B cell (primary cell): ENCODE measurements at regions not wholly inside any gene's neighbourhood (a gene's known extent, or its start where the extent isn't known, plus 50 kb on each side); places are given as distances from the start of the nearest gene placed in this dataset.
"Not testable (repeated sequence)": the region's sequence is repeated elsewhere in the genome, so short reads cannot be mapped to it uniquely, and the experiment has no call there.

Experiments
- ATAC-seq: fragments of 200-7000 bp; cut with Tn5 transposase; one replicate; pipeline ENCODE4 v1.10.0; 2021; ENCODE audit warnings: low read depth, mild to moderate bottlenecking, moderate number of reproducible peaks, moderate library complexity
- CTCF ChIA-PET: fragments of 350-600 bp; sonication (Branson Sonifier 250); formaldehyde crosslinking; loops from one replicate; lab custom pipeline; 2021; ENCODE audit warnings: antibody characterized with exemption, inconsistent platforms; lab: Charles Lee
- POLR2A ChIA-PET: fragments of 350-600 bp; sonication (Branson Sonifier 250); formaldehyde crosslinking; loops from one replicate; lab custom pipeline; 2021; ENCODE audit warnings: antibody characterized with exemption; lab: Charles Lee
- DNase-seq: peaks from one replicate; pipeline ENCODE4 v3.0.0; 2013
- H2AFZ ChIP-seq: 2 replicates; pipeline ENCODE4 v1.6.1; 2012; ENCODE audit warnings: mild to moderate bottlenecking, low read depth, low read length; ENCODE audit not compliant: insufficient read depth, poor library complexity, severe bottlenecking
- H3K27ac ChIP-seq, 2 donors: 1 replicate in 1 of 2; 2 replicates in 1 of 2; pipeline ENCODE4 v1.5.1; 2012 to 2013; ENCODE audit warnings: low read length in 2 of 2, mild to moderate bottlenecking in 2 of 2, moderate library complexity in 1 of 2
- H3K27me3 ChIP-seq, 4 experiments: fragments of 200-600 bp in 1 of 4; sonication (generic) in 1 of 4; replicated peaks in 1 of 4; 1 replicate in 2 of 4; 2 replicates in 2 of 4; pipeline versions ENCODE4 v1.6.1 to v1.7.0; 2013 to 2016; ENCODE audit warnings: low read length in 3 of 4, mild to moderate bottlenecking in 2 of 4, mixed read lengths in 1 of 4, moderate library complexity in 1 of 4; ENCODE audit not compliant: insufficient read depth in 4 of 4, control insufficient read depth in 3 of 4; ENCODE audit errors: control extremely low read depth in 1 of 4
- H3K36me3 ChIP-seq, 2 experiments: replicated peaks in 1 of 2; 1 replicate in 1 of 2; 2 replicates in 1 of 2; pipeline versions ENCODE4 v1.6.1 to v1.7.1; 2013; ENCODE audit warnings: low read length in 1 of 2; ENCODE audit not compliant: insufficient read depth in 2 of 2, control insufficient read depth in 1 of 2; ENCODE audit errors: control extremely low read depth in 1 of 2, extremely low read depth in 1 of 2
- H3K4me1 ChIP-seq, 2 donors: fragments of 200-600 bp in 1 of 2; sonication (generic) in 1 of 2; 1 replicate in 1 of 2; 2 replicates in 1 of 2; pipeline versions ENCODE4 v1.5.1 to v1.6.1; 2013 to 2017; ENCODE audit warnings: low read length in 2 of 2; ENCODE audit not compliant: control insufficient read depth in 2 of 2, insufficient read depth in 2 of 2
- H3K4me2 ChIP-seq: replicated peaks from 2 replicates; pipeline ENCODE3; 2012; ENCODE audit warnings: mild to moderate bottlenecking, low read depth, low read length; ENCODE audit not compliant: poor library complexity, severe bottlenecking
- H3K4me3 ChIP-seq, 5 experiments: fragments of 200-600 bp in 1 of 5; sonication (generic) in 1 of 5; 1 replicate in 3 of 5; 2 replicates in 2 of 5; pipeline versions ENCODE4 v1.5.1 to v1.7.0; 2011 to 2016; ENCODE audit warnings: low read length in 4 of 5, mild to moderate bottlenecking in 4 of 5, low read depth in 2 of 5, control low read depth in 1 of 5, moderate library complexity in 1 of 5; ENCODE audit not compliant: insufficient read depth in 1 of 5; ENCODE audit errors: control extremely low read depth in 1 of 5, extremely low read depth in 1 of 5
- H3K79me2 ChIP-seq: fragments of 200-600 bp; sonication (generic); one replicate; pipeline ENCODE4 v1.6.0; 2016; ENCODE audit warnings: low read length; ENCODE audit not compliant: control insufficient read depth, insufficient read depth
- H3K9ac ChIP-seq: fragments of 200-600 bp; sonication (generic); 2 replicates; pipeline ENCODE4 v1.6.1; 2017; ENCODE audit warnings: mild to moderate bottlenecking, low read length, moderate library complexity
- H3K9me3 ChIP-seq, 3 donors: one replicate each; pipeline versions ENCODE4 v1.6.1 to v1.7.1; 2013; ENCODE audit warnings: low read length in 2 of 3; ENCODE audit not compliant: control insufficient read depth in 2 of 3, insufficient read depth in 1 of 3; ENCODE audit errors: control extremely low read depth in 1 of 3
- H4K20me1 ChIP-seq: 2 replicates; pipeline ENCODE4 v1.6.0; 2012; ENCODE audit warnings: mild to moderate bottlenecking, low read length; ENCODE audit not compliant: insufficient read depth, control insufficient read depth, poor library complexity, severe bottlenecking
- H3K27ac Mint-ChIP-seq: one replicate; pipeline ENCODE4 v1.8.0; 2021; ENCODE audit warnings: mixed read lengths
- H3K27me3 Mint-ChIP-seq: one replicate; pipeline ENCODE4 v1.8.0; 2021; ENCODE audit warnings: mixed read lengths
- H3K4me1 Mint-ChIP-seq: one replicate; pipeline ENCODE4 v1.8.0; 2021; ENCODE audit warnings: mixed read lengths
- H3K4me3 Mint-ChIP-seq: one replicate; pipeline ENCODE4 v1.8.0; 2021; ENCODE audit warnings: mixed read lengths
- H3K9me3 Mint-ChIP-seq: one replicate; pipeline ENCODE4 v1.8.0; 2022; ENCODE audit warnings: mixed read lengths; ENCODE audit not compliant: insufficient read depth
- CTCF ChIP-seq: fragments of 200-600 bp; IDR thresholded peaks from one replicate; pipeline ENCODE4 v1.8.0; 2022; ENCODE audit warnings: antibody characterized with exemption, mild to moderate bottlenecking
- EZH2 ChIP-seq: IDR thresholded peaks from 2 replicates; pipeline ENCODE4 v1.6.1; 2012; ENCODE audit warnings: borderline replicate concordance, low read depth, mild to moderate bottlenecking, moderate library complexity, low read length; ENCODE audit not compliant: insufficient read depth, poor library complexity, severe bottlenecking
- WGBS: methylation state at CpG from one replicate; pipeline ENCODE4 v1.1.5; 2013; ENCODE audit warnings: missing lambda C conversion rate; ENCODE audit not compliant: insufficient coverage; 5-methylcytosine and 5-hydroxymethylcytosine counted together
- intact Hi-C: fragments of 100-400 bp; cut with micrococcal nuclease; formaldehyde crosslinking; loops from one replicate; pipeline ENCODE4 v1.10.0; 2022

GRCh38 chr15:88965097-88965496 is 51.9 kb upstream of the MFGE8 start:
- H3K4me2 ChIP-seq, POLR2A ChIA-PET, H3K79me2 ChIP-seq, H3K36me3 ChIP-seq, intact Hi-C loops, H2AFZ ChIP-seq, ATAC-seq, H3K4me3 Mint-ChIP-seq, H3K9me3 Mint-ChIP-seq, H3K27ac Mint-ChIP-seq, H3K4me3 ChIP-seq, DNase-seq, H3K27me3 Mint-ChIP-seq, H4K20me1 ChIP-seq, H3K4me1 Mint-ChIP-seq, H3K4me1 ChIP-seq, H3K27me3 ChIP-seq, H3K27ac ChIP-seq, CTCF ChIA-PET, H3K9ac ChIP-seq: not testable (repeated sequence)
- WGBS: no CpG with 5 or more reads among the region's 1 CpG
- H3K9me3 ChIP-seq: peaks cover 1 to 16% (median 8%) of the 10 kb centered on the region in 3 donors

DNA sequence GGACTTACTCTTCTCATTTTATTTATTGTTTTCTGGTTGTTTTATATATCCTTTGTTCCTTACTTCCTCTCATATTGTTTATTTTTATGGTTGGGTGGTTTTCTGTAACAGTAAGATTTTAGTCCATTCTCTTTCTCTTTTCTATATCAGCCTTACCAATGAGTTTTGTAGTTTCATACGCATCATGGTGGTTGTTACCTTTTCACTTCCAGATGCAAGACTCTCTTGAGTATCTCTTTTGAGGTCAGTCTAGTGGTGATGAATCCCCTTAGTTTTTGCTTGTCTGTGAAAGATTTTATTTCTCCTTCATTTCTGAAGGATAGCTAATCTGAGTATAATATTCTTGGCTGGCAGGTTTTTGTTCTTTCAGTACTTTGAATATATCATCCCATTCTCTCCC is 57.1 kb upstream of the MFGE8 start:
- Mint-ChIP-seq H3K4me3 (no peak overlapping the region), H3K27ac (no peak overlapping the region), H3K4me1 (no peaks in the 10 kb centered on the region), H3K27me3 (peaks cover 18% of the 10 kb centered on the region), H3K9me3 (peaks cover 11% of the 10 kb centered on the region)
- Histone ChIP-seq H4K20me1 (no peaks in the 10 kb centered on the region), H3K27me3 (peaks cover 0 to 3% (median 0%) of the 10 kb centered on the region in 4 experiments), H3K4me3 (no peak overlapping the region), H3K27ac (no peak overlapping the region), H3K9me3 (peaks cover 1 to 22% (median 4%) of the 10 kb centered on the region in 3 donors), H3K36me3 (no peaks in the 10 kb centered on the region), H3K4me1 (no peaks in the 10 kb centered on the region), H2AFZ (no peak overlapping the region), H3K9ac (no peak overlapping the region), H3K4me2 (no peak overlapping the region), H3K79me2 (no peaks in the 10 kb centered on the region)
- no peak for DNase-seq
- intact Hi-C loops: no loop called here
- CTCF ChIA-PET: no interaction called here
- WGBS: no CpG with 5 or more reads among the region's 1 CpG
- POLR2A ChIA-PET: no interaction called here
- no peak for TF ChIP-seq CTCF
- no peak for TF ChIP-seq EZH2
- no peak for ATAC-seq
